DOHH2 (cell line): ENCODE measurements at regions not wholly inside any gene's neighbourhood (a gene's known extent, or its start where the extent isn't known, plus 50 kb on each side); places are given as distances from the start of the nearest gene placed in this dataset.

Experiments
- CTCF ChIP-seq: fragments of 200-600 bp; sonication (generic); IDR thresholded peaks from one replicate; pipeline ENCODE4 v1.5.1; 2014; ENCODE audit warnings: antibody characterized with exemption, mild to moderate bottlenecking, low read depth, low read length; ENCODE audit not compliant: poor library complexity, severe bottlenecking
- EZH2phosphoT487 ChIP-seq: fragments of 200-600 bp; sonication (generic); IDR thresholded peaks from 2 replicates; pipeline ENCODE4 v1.6.1; 2017; ENCODE audit warnings: borderline replicate concordance, mild to moderate bottlenecking, antibody characterized with exemption, low read length, moderate library complexity, mixed read lengths

- no peak for TF ChIP-seq CTCF
- no peak for TF ChIP-seq EZH2phosphoT487
These were observed 141.5 kb upstream of the UBASH3B start for GRCh38 chr11:122513997-122514396.
